Stimulated activated CD4-positive, alpha-beta T cell treated with anti-CD3 and anti-CD28 coated beads, Interleukin-15, amount 100 ng/mL, for 48 hours (primary cell): ENCODE measurements at regions not wholly inside any gene's neighbourhood (a gene's known extent, or its start where the extent isn't known, plus 50 kb on each side); places are given as distances from the start of the nearest gene placed in this dataset.
"Not testable (repeated sequence)": the region's sequence is repeated elsewhere in the genome, so short reads cannot be mapped to it uniquely, and the experiment has no call there.

Source experiments
- DNase-seq, 2 donors: peaks; one replicate each; pipeline ENCODE4 v3.0.0-alpha.2; 2020; ENCODE audit warnings: low read depth in 2 of 2

DNA sequence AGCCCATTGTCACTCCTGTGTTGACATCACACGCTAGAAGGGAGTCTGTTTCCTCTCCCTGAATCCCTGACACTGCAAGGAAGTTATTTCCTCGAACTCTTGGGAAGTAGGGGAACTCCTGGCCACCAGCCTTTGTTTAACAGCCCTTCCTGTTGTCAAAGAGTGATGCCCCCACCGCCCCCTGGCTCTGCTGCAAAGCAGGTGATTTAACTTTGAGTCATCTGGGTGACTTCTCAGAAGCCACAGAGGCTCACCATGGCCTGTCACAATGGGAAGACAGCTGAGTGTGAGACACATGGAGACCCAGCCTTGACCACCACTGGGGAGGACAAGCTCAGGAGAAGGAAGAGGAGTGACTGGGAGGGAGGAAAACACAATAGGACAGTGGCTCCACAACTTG lies 182.8 kb downstream of the PSMG1 start:
- peak; percentile 14 to 41 for DNase-seq

DNA sequence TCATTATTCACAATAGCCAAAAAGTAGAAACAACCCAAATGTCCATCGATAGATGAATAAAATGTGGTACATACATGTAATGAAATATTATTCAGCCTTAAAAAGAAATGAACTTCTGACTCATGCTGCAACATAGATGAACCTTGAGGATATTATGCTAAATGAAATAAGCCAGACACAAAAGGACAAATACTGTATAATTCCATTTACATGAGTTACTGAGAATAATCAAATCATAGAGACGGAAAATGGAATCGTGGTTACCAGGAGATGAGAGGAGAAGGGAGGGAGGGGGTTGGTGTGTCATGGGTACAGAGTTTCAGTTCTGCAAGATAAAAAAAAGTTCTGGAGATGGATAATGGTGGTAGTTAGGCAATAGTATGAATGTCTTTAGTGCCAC lies 184.1 kb downstream of the PSMG1 start:
- DNase-seq, result no peak

DNA sequence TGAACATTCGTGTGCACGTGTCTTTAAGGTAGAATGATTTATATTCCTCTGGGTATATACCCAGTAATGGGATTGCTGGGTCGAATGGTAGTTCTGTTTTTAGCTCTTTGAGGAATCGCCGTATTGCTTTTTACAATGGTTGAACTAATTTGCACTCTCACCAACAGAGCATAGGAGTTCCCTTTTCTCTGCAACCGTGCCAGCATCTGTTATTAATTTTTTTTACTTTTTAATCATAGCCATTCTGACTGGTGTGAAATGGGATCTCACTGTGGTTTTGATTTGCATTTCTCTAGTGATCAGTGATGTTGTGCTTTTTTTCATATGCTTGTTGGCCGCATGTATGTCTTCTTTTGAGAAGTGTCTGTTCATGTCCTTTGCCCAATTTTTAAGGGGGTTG lies 185.0 kb downstream of the PSMG1 start:
- DNase-seq, result not testable (repeated sequence)

DNA sequence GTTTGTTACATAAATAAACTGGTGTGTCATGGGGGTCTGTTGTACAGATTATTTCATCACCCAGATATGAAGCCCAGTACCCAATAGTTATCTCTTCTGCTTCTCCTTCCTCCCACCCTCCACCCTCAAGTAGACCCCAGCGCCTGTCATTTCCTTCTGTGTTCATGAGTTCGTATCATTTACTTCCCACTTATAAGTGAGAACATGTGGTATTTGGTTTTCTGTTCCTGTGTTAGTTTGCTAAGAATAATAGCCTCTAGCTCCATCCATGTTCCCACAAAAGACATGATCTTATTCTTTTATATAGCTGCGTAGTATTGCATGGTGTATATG lies 185.4 kb downstream of the PSMG1 start:
- not testable (repeated sequence) for DNase-seq

DNA sequence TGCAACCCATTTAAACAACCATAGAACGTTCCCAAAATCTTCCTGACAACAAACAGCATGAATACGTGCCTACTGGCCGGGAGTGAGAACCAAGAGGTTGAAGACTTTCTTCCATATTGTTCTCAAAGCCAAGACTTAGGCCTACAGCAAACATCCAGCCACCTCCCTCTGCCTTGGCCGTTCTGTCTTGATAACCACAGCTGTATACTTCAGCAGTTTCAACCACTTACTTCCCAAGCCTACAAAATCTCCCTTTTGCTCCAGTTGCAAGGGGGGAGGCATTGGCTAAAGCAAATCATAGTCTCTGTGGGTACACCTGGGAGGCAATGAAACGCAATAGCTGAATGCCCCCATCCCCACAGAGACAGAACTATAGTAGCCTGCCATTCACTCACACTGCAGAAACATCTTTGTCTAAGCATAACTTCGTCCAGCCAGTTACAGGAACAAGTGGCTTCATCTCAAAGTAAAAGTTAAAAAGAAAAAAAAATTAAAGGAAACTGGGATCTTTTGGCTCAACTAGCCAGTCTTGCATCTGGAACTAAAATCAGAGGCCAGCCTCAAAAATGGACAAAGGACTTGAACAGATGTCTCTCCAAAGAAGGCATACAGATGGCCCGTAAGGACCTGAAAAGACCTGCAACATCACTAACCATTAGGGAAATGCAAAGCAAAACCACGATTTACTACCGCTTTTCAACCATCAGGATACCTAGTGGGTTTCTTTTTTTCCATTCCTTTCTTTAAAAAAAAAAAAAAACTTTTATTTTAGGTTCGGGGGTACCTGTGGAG lies 186.0 kb downstream of the PSMG1 start:
- no peak for DNase-seq

DNA sequence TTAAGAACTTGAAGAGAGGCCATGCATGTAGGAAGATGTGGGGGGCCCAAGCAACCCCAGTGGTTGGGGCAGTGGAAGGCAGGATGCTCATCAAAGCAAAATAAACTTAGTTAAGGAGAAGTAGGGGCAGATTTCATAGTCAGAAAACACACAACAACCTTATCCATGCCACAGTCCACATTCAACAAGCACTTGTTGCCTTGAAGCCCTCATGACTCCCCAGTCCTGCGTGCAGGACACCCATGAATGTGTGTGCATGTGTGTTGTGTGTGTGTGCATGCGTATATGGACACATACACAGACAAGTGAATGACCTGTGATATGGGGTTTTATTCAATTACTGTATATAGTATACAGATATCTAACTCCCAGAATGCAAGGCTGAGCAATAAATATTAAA lies 186.9 kb downstream of the PSMG1 start:
- no peak for DNase-seq

DNA sequence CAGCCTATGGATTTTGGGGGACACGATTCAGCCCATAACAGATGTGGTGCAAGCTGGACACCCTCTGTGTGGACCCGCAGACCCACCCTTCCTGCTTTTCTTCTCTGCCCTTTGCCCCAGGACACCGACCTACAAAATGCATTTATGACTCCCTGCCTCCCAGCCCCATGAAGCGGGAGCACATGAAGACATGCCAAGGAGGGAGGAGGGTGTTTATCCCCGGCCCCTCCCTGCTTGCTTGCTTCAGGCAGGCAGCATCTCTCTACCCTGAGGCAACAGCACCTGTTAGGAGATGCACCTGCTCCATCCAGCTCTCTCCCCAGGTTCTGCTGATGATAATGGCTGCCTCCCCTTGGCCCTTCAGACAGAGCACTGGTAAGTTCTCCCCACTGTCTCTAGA lies 187.5 kb downstream of the PSMG1 start:
- DNase-seq, result no peak

DNA sequence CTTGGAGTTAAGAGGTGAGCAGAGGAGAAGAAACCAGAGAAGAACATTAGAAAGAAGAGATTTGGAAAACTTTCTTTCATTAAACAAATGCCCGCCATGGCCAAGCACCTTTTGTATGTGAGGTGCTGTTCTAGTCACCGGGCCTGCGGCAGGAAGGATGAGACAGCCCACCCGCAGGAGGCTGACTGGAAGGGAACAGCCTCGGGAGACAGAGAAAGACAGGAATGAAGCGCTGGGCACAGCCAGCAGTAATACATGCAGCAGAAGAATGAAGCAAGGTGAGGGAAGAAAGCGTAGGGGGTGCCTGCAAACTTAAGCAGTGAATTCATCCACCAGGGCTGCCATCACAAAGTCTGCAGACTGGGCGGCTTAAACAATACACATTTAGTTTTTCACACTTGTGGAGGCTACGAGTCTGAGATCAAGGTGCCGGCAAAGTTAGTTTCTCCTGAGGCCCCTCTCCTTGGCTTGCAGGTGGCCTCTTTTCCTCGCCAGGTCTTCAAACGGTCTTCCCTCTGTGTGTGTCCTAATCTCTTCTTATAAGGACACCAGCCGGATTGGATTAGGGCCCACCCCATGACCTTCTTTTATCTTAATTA lies 188.1 kb downstream of the PSMG1 start:
- DNase-seq, result no peak

DNA sequence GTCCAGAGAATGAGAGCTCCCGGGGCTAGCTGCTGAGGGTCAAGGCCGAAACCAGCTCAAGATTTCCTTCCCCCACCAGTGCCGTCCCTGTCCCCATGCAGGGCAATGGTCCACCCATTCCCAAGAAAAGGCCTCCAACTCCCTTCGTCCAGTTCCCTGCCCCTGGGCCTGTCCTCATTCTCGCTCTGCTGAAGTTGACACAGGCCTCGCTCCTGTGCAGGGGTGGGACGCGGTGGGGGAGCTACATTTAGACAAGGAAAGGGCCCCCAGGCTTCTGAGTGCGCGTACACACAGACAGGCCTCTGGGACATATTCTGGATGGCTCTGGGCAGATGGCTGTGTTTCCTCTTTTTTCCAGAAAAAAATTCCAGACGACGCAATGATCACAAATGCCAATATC lies 188.3 kb downstream of the ETS2 start:
- DNase-seq, result no peak

DNA sequence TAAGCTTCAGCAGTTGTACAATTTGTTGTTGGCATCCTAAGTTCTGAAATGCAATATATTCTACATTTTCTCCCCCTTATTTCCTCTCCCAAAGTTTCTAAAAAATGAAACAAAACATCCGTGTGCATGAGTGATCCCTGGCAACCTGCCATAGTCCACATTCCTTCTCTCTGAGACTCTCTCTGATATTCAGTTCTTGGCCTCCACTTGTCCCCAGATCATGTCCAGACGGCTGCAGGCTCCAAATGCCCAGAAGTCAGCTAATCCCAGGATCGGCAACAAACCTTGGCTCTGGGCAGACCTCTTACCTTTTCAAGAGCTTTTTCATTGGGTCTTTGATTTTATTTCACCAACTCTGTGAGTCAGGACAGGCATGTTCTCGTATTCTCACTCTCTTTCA lies 187.8 kb downstream of the ETS2 start:
- no peak for DNase-seq

DNA sequence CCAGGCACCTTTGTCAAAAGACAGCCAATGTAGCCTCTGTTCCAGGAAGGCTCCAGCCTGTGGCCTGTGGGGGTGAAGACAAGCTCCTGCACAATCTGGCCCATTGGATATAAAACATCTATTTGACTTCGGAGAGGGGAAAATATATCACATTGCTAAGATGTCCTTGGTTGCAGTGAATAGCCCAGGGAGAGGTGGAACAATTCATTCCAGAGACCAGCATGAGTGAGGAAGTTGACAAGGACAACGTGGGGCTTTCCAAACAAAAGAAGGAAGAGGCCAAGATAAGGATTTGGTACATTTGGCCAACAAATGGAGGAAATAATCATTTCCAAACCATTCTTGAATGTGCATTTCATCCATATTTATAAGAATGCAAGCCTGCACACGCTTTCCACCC lies 187.0 kb downstream of the ETS2 start:
- no peak for DNase-seq

DNA sequence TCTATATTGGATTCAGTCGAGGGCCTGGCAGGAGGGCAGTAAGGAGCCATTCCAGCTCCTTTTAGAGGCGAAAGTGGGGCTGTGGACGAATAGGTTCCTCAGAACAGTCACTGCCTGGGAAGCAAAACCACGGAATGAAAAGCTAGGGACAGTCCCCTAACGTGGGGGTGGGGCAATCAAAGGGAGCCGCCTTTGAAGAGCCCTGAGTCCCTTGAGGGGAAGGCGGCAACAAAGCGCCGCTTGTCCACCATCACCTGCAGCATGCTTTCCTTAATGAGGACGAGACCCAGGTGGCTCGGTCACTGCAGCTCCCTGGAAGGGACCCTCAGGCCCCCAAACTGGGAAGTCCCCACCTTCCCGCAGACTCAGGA lies 184.7 kb downstream of the ETS2 start:
- no peak for DNase-seq

DNA sequence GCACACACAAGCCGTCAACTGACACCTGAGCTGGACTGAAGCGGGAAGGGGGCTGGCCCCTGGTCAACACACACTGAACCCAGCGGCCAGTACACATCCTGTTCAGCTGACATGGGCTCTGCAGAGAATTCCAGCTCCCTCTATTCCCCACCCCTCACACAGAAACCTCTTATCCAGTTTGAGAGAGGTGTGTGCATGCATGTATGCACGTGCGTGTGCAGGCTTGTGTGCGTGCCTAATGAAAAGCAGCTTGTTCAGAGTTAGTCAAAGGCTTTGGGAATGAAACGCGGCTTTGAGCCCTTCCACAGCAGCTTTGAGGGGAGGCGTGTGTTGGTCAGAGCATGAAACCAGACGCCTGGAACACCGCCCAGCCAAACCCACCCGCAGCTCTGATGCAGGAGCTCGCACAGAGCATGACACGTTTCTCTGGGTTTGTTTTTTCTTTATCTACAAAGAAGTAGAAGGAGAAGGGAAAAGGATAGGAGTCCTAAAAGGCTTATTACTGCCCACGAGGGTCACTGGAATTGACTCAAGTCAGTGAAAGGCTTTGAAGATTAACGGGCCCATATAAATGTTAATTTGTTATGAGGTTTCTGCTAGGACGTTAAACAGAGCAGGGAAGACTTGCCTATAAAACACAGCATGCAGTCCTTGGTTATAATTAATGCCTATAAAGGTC lies 184.2 kb downstream of the ETS2 start:
- DNase-seq, result no peak

DNA sequence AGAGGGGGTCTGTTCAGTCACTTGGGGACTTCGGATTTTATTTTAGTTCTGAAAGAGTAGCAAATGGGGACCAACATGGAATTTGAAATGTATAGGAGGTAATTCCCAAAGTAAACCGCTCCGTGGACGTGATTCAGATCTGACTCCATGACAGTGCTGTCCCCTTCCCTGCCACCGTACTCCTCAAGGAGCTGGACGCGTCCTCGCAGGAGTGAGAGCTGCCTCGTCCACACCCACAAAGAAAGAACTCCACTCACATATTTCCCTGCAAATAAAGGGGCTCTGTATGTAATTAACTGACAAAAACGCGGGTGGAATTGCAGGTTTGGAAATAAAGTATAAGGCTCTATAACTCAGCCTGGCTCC lies 183.6 kb downstream of the ETS2 start:
- DNase-seq, result no peak

DNA sequence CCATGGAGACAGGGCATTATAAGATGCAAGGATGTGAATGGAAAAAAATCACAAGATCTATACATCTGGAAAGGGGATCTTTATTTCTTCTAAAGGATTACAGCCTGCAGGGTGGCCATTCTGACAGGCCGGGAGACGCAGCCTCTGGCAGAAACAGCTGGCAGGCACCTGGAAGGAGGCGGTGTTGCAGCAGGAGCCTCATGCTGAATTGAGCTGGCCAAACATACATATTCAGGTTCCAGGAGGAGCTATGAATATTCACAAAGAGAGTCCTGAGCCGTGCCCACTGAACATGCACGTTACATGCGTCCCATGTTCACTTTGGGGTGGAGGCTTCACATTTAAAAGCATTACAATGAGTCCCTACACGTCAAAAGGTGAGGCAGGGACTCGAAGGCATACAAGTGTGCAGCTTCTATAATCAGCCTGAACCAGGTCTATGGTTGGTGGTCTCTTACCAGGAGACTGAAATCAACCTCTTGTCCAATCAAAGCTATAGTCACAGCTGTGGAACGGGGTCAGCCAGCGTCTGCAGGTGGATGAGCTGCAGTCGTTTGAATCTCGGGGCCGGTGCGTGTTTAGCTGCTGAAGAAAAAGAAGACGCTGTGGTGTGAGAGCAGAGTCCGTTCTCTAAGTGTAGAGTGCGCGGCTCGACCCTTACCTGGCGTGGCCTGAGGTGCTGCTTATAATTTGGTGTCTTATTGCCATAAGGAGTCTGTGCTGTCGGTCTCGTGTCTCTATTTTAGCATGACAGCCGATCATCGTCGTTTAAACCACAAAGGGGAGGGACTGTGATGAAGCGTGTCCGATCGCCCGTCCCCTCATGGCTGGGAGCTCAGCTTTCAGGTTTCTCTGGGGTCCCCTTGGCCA lies 183.0 kb downstream of the ETS2 start:
- no peak for DNase-seq

DNA sequence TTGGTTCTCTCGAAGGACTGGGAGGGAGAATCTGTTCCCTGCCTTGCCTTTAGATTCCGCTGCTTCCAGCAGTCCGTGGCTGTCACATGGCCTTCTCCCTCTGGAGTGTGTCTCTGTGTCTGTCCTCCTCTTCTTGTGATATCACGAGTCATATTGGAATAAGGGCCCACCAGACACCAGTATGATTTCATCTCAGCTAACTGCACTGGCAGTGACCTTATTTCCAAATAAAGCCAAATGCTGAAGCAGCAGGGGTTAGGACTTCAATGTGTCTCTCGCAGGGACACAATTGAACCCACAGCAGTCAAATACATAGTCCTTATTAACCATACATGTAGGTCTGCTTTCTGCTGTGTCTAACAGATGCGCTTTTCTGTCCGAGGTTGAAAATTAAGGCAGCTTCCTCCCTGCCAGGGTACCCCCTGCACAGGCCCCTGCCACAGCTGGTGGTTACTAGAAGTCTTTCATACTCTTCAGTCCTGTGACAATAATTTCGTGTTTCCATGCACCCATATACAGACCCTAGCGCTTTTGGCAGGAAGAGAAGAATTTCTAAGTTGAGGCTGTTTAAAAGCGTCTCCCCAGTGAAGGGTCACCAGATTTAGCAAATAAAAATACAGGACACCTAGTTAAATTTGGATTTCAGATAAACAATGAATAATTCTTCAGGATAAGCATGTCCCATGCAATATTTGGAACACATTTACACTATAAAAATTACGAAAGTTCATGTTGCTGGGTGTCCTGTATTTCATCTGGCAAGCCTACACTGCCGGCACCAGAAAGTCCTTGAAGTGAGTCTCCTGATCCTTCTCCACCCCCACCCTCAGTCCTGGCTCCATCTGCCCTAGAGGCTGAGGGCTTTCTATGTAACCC lies 182.1 kb downstream of the ETS2 start:
- DNase-seq, result no peak

DNA sequence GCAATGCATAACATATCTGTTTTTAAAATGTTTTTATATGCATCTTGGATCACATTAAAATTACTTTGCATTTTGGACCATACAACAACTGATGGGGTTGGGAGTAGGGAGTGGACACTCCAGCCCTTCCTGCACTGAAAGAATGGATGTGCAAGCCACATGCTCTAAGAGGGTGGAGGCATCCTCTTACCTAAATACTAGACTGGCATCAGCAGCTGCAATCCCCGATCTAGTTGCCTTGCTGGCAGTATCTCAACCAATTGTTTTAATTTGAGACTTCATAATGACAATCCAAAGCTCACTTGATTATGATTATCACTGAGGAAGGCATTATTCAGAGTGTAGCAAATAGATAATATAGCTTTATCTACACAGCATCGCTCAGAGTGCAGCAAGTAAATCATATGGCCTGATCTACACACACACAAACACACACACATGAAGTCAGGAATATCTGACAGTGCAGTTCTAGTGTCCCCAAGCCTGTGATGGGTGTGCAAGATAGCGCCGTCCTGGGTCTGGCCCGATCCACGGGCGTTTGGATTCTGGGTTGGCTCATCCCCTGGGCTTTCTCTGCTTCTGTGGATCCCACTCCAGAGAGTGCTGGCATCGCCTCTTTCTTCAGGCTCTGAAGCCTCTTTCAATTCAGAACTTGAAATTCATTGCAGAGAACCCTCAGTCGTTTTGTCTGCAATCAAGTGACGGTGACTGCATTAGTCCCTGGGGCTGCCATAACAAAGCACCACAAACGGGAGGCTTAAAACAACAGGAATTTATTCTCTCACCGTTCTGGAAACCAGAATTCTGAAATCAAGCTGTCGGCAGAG lies 181.3 kb downstream of the ETS2 start:
- no peak for DNase-seq

DNA sequence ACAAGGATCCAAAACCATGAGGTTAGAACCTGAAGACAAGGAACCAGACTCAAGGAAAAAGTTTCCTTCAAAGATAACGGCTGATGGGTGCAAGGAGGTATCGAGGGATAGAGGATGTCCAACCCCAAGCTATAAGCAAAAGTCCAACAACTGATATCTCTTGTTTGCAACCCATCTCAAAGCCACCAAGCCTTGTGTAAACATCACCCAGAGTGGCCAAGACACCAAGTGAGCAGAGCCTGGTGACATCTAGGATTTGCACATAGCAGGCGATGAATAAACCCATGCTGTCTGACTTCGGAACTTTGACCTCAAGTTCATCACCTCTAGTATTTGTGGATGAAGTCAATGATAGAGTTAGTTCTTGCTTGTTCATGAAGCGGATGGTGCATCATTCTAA lies 180.7 kb downstream of the ETS2 start:
- no peak for DNase-seq

DNA sequence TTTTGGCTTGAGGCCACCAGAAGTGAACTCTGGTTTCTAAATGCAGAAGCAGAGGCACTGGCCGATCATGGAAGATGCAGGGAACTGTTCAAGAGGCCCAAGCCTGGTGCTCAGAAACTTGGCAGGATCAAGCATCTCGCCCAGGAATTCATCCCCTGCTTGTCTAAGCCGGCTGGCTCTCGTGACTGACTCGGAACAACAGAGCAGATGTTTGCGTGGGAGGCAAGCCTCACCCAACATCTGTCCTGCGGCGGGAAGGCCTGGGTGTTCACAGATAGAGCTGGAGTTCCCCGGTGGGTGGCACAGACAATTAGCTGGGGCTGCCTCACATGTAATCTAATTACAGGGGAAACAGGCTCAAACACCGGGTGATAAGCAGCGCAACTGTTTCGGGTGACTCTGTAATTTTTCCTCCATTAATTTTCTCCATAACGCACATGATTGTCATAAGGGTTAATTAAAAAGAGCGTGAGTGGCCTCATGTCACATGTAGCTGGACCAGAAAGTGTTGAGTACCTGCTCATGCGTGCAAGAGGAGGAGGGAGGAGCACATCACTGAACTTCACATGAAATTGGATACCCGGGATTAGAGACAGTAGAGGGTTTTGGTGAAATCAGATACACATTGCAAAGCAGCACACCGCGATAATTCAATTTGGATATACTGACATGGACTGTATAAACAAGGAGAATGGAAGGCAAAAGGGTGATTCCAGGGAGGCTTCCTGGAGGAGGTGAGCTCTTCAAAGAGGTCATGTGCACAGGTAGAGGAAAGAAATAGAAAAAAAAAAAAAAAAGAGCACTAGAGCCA lies 180.0 kb downstream of the ETS2 start:
- DNase-seq, result peak; percentile 51 to 58
